GM12801 (cell line): ENCODE measurements at regions not wholly inside any gene's neighbourhood (a gene's known extent, or its start where the extent isn't known, plus 50 kb on each side); places are given as distances from the start of the nearest gene placed in this dataset.

Experiments used
- CTCF ChIP-seq: IDR thresholded peaks from one replicate; pipeline ENCODE4 v1.5.1; 2011; ENCODE audit warnings: control low read depth; ENCODE audit not compliant: insufficient read length; ENCODE audit errors: extremely low read depth

- no peak for TF ChIP-seq CTCF
These were observed 179.5 kb downstream of the PTPRU start for GRCh38 chr1:29415861-29416260.

- TF ChIP-seq CTCF, result no peak
These were observed 179.0 kb downstream of the PTPRU start for GRCh38 chr1:29415156-29415830.

- no peak for TF ChIP-seq CTCF
These were observed 177.8 kb downstream of the PTPRU start for GRCh38 chr1:29414086-29414485.

GRCh38 chr1:29413661-29414060 lies 177.3 kb downstream of the PTPRU start:
- no peak for TF ChIP-seq CTCF

- no peak for TF ChIP-seq CTCF
These were observed 176.3 kb downstream of the PTPRU start for GRCh38 chr1:29412591-29412990.

- no peak for TF ChIP-seq CTCF
These were observed 174.2 kb downstream of the PTPRU start for GRCh38 chr1:29410476-29410875.

GRCh38 chr1:29409616-29410015 lies 173.3 kb downstream of the PTPRU start:
- no peak for TF ChIP-seq CTCF
